Epithelial cell of proximal tubule (primary cell): ENCODE measurements at regions not wholly inside any gene's neighbourhood (a gene's known extent, or its start where the extent isn't known, plus 50 kb on each side); places are given as distances from the start of the nearest gene placed in this dataset.
"Not testable (repeated sequence)": the region's sequence is repeated elsewhere in the genome, so short reads cannot be mapped to it uniquely, and the experiment has no call there.

ENCODE experiments used
- DNase-seq: peaks from one replicate; pipeline ENCODE4 v3.0.0-alpha.2; 2011; ENCODE audit warnings: low read depth
- H3K4me3 ChIP-seq: 2 replicates; pipeline ENCODE4 v1.5.1; 2011; ENCODE audit warnings: low read depth, mild to moderate bottlenecking, low read length
- TF ChIP-seq, protein P1 (sequence below): conservative IDR thresholded peaks from 2 replicates; pipeline ENCODE4 v1.5.1; 2012; ENCODE audit warnings: low read depth, mild to moderate bottlenecking, low read length

DNA sequence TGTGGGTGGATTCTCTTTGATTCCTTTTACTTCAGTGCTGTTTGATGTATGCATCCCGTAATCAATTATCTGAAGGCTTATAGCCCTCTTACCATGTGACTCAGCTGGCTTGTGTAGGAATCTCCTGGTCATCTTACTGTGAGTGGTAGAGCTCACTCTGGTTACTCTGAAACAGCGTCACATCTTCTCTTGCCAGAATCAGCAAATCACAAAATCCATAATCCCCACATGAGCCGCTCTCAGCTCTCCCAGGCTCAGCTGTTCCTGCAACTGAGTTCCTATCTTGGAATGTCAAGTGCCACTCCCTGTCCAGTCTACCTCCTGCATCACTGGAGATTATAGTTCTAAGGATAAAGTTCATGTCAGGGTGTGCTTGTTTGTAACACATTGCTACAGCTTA is 278.0 kb downstream of the FBXO8 start:
- DNase-seq: no peak
- TF ChIP-seq, protein P1, sequence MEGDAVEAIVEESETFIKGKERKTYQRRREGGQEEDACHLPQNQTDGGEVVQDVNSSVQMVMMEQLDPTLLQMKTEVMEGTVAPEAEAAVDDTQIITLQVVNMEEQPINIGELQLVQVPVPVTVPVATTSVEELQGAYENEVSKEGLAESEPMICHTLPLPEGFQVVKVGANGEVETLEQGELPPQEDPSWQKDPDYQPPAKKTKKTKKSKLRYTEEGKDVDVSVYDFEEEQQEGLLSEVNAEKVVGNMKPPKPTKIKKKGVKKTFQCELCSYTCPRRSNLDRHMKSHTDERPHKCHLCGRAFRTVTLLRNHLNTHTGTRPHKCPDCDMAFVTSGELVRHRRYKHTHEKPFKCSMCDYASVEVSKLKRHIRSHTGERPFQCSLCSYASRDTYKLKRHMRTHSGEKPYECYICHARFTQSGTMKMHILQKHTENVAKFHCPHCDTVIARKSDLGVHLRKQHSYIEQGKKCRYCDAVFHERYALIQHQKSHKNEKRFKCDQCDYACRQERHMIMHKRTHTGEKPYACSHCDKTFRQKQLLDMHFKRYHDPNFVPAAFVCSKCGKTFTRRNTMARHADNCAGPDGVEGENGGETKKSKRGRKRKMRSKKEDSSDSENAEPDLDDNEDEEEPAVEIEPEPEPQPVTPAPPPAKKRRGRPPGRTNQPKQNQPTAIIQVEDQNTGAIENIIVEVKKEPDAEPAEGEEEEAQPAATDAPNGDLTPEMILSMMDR: no peak
- no peak overlapping the region for H3K4me3 ChIP-seq

DNA sequence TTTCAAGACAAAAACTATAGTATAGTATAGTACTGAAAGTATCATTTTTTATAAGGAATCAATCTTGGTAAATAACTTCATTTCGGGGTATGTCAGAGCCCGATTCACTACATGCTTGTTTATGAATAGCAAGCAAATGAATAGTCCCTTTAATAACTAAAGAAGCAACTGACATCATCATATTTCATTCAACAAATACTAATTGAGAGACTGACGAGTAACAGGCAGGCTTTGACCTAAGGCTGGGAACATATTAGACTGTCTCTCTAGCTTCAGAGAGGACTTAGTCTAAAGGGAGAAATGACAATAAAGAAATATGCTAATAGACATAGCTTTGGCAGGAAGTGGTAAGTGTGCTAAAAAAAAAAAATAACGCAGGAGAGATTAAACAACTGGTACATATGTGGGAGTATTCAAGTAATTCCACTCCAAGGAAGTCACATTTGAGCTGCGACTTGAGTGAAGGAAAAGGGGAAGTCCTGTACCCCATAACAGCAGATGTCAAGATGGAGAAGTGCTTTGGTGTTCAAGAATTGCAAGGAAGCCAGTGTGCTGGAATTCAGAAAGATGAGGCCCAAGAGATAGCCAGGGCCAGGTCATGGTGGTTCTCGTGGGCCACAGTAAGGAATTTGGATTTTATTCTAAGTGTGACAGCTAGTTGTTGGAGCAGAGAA is 284.9 kb downstream of the FBXO8 start:
- no peak for DNase-seq
- H3K4me3 ChIP-seq: no peak overlapping the region
- TF ChIP-seq, protein P1: no peak

DNA sequence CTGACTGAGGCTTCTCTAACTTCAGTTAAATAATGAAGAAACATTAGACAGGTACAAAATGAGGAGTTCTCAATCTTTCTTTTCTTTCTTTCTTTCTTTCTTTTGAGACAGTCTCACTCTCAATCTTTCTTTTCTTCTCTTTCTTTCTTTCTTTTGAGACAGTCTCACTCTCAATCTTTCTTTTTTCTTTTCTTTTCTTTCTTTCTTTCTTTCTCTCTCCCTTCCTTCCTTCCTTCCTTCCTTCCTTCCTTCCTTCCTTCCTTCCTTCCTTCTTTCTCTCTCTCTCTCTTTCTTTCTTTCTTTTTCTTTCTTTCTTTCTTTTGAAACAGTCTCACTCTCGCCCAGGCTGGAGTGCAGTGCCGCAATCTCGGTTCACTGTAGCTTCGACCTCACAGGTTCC is 287.7 kb downstream of the FBXO8 start:
- not testable (repeated sequence) for DNase-seq, H3K4me3 ChIP-seq

DNA sequence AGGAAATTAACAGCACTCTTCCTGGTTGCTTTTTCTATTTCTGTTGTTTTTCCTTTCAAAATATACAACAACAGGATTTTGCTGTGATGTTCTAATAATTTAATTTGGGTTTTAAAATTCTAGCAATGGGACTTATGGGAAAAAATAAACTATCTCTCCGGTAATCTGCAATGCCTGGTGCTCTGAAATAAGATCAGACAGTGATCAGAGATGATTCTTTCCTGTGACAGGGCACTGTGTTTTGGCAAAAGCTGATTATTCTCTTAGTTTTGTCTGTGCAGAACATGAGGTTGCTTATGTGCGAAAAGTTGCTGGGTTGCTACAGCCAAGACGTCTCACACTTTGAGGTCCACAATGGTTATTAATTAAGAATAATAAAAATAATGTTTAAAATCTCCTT is 291.7 kb downstream of the FBXO8 start:
- TF ChIP-seq, protein P1: no peak
- no peak for DNase-seq
- no peak overlapping the region for H3K4me3 ChIP-seq

DNA sequence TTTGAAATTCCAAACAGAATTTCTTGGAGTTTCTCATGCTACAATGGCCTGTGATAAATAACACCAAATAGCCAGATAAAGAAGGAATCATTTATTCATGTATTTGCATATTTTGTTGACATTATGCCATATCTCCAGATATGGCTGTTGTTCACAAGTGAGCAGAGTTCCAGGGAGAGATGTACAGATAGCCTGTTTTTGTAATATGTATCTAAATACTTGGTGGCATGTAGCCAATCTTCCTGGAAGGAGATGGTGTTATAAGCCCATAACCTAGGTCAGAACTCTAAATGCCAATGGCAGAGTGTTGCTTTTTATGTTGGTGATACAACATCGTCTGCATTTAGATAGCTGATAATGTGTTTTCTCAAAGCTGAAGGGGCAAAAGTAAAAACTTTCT is 292.2 kb downstream of the FBXO8 start:
- no peak overlapping the region for H3K4me3 ChIP-seq
- TF ChIP-seq, protein P1: no peak
- no peak for DNase-seq

DNA sequence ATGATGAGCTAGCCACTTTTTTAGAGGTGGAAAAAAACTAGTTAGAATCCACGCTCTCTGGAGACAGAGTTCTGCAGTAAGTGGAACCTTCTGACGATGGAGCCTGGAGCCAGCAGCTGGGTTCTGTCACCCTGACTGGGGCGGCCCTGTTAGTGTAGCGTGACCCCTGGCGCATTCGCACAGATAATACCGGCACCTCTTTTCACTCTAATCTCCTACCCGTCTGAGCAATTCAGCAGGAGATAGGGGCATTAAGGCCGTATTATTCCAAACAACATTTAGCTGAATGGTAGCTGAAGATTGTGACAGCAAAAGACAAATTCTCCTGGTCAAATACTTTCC is 292.6 kb downstream of the FBXO8 start:
- no peak overlapping the region for H3K4me3 ChIP-seq
- no peak for DNase-seq
- TF ChIP-seq, protein P1: no peak

DNA sequence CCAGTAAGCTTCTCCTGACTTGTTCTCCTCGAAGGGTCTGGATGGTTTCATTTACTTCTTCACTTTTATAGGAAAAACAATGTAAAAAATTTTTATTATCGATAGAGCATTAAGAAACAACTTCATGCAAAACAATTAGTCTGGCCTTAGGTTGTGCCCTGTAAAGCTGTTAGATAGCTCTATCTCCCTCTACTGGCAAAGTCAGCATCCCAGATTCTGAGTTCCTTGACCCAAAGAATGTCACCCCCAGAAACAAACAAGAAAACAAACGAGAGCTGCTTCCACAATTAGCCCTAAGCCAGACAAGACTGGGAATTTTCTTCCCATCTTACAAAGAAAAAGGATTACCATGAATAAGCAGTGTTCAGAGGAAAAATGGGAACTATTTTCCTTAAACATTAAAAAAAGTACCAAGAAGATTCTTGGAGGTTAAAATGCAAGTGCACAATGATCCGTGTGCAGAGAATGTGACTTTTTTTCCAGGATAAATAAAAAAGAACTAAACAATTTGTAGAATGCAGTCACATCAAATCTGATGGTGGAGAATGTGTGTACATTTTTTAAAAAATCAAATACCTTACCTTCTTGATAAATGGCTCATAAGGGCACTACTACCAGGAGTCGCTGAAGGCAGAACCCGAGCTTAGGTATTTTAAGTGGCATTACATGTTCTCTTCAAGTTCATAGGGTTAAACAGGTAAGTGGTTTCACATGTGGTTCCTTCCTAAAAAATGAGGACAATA is 293.2 kb downstream of the FBXO8 start:
- no peak for DNase-seq
- TF ChIP-seq, protein P1: peak; percentile 69
- no peak overlapping the region for H3K4me3 ChIP-seq

DNA sequence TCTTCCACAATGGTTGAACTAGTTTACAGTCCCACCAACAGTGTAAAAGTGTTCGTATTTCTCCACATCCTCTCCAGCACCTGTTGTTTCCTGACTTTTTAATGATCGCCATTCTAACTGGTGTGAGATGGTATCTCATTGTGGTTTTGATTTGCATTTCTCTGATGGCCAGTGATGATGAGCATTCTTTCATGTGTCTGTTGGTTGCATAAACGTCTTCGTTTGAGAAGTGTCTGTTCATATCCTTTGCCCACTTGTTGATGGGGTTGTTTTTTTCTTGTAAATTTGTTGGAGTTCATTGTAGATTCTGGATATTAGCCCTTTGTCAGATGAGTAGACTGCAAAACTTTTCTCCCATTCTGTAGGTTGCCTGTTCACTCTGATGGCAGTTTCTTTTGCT is 319.9 kb downstream of the FBXO8 start:
- not testable (repeated sequence) for DNase-seq, H3K4me3 ChIP-seq
